IMR-90 (cell line): ENCODE measurements at regions not wholly inside any gene's neighbourhood (a gene's known extent, or its start where the extent isn't known, plus 50 kb on each side); places are given as distances from the start of the nearest gene placed in this dataset.
A peak's percentile ranks its signal among the peaks of the same experiment; 100 is the strongest.

Experiments
- ATAC-seq: fragments of 200-7000 bp; cut with Tn5 transposase; 2 replicates; pipeline ENCODE4 v1.9.1; 2020; ENCODE audit warnings: low read depth, mild to moderate bottlenecking, moderate library complexity
- BruUV-seq: library from RNA; stranded (reverse); fragments of 400-500 nt; replicated peaks from 2 replicates; lab custom pipeline; 2021; lab: Mats Ljungman, UMichigan
- CTCF ChIA-PET: fragments of 300-600 bp; formaldehyde crosslinking; extraction: SDS; loops from one replicate; lab custom pipeline; 2021; ENCODE audit warnings: antibody characterized with exemption; lab: Yijun Ruan, JAX
- POLR2A ChIA-PET: fragments of 300-600 bp; sonication (Branson Sonifier 250); formaldehyde crosslinking; loops from one replicate; lab custom pipeline; 2022; ENCODE audit warnings: antibody characterized with exemption; ENCODE audit not compliant: unreplicated experiment; lab: Charles Lee
- DNase-seq: peaks from one replicate; pipeline ENCODE4 v3.0.0; 2013
- H2AFZ ChIP-seq: replicated peaks from 2 replicates; pipeline ENCODE3; 2013; ENCODE audit warnings: low read length, mild to moderate bottlenecking; ENCODE audit not compliant: poor library complexity
- H2AK5ac ChIP-seq: 2 replicates; pipeline ENCODE4 v1.6.1; 2013; ENCODE audit warnings: low read depth, low read length, inconsistent platforms
- H2AK9ac ChIP-seq: replicated peaks from 2 replicates; pipeline ENCODE3; 2013; ENCODE audit warnings: mild to moderate bottlenecking, low read depth, low read length, moderate library complexity; ENCODE audit not compliant: poor library complexity
- H2BK120ac ChIP-seq: 2 replicates; pipeline ENCODE4 v1.6.1; 2013; ENCODE audit warnings: low read depth, low read length, inconsistent platforms
- H2BK15ac ChIP-seq: 3 replicates; pipeline ENCODE4 v1.6.1; 2013; ENCODE audit warnings: low read depth, low read length, inconsistent platforms
- H2BK20ac ChIP-seq: 2 replicates; pipeline ENCODE4 v1.6.1; 2013; ENCODE audit warnings: low read depth, mild to moderate bottlenecking, inconsistent platforms, low read length, moderate library complexity
- H2BK5ac ChIP-seq: 2 replicates; pipeline ENCODE4 v1.6.1; 2013; ENCODE audit warnings: mild to moderate bottlenecking, low read depth, low read length, inconsistent platforms; ENCODE audit not compliant: poor library complexity, severe bottlenecking
- H3K14ac ChIP-seq: replicated peaks from 2 replicates; pipeline ENCODE4 v1.6.1; 2013; ENCODE audit warnings: low read depth, low read length, inconsistent platforms
- H3K18ac ChIP-seq: 2 replicates; pipeline ENCODE4 v1.6.1; 2013; ENCODE audit warnings: low read depth, low read length, control low read depth
- H3K23ac ChIP-seq: 2 replicates; pipeline ENCODE4 v1.6.1; 2013; ENCODE audit warnings: low read depth, low read length, inconsistent platforms
- H3K27ac ChIP-seq: 2 replicates; pipeline ENCODE4 v1.5.1; 2013; ENCODE audit warnings: mild to moderate bottlenecking, control low read depth, low read length; ENCODE audit not compliant: insufficient read depth
- H3K27me3 ChIP-seq: 2 replicates; pipeline ENCODE4 v1.6.1; 2013; ENCODE audit warnings: low read length; ENCODE audit not compliant: control insufficient read depth, insufficient read depth
- H3K36me3 ChIP-seq: 2 replicates; pipeline ENCODE4 v1.6.1; 2013; ENCODE audit warnings: low read length, mixed read lengths; ENCODE audit not compliant: control insufficient read depth, insufficient read depth
- H3K4ac ChIP-seq: 2 replicates; pipeline ENCODE4 v1.6.1; 2013; ENCODE audit warnings: low read depth, low read length, inconsistent platforms
- H3K4me1 ChIP-seq: 2 replicates; pipeline ENCODE4 v1.6.1; 2013; ENCODE audit warnings: low read length, mixed read lengths; ENCODE audit not compliant: control insufficient read depth, insufficient read depth
- H3K4me2 ChIP-seq: 2 replicates; pipeline ENCODE4 v1.6.1; 2013; ENCODE audit warnings: low read depth, mild to moderate bottlenecking, control low read depth, low read length, moderate library complexity
- H3K4me3 ChIP-seq: 2 replicates; pipeline ENCODE4 v1.5.1; 2013; ENCODE audit warnings: low read depth, mild to moderate bottlenecking, control low read depth, low read length, moderate library complexity; ENCODE audit not compliant: insufficient read depth
- H3K56ac ChIP-seq: 2 replicates; pipeline ENCODE4 v1.6.1; 2013; ENCODE audit warnings: low read length, inconsistent platforms; ENCODE audit not compliant: insufficient read depth; ENCODE audit errors: extremely low read depth
- H3K79me1 ChIP-seq, 2 experiments: 2 replicates each; pipeline ENCODE4 v1.6.1; 2013; ENCODE audit warnings: low read length in 2 of 2, inconsistent platforms in 1 of 2, low read depth in 1 of 2
- H3K9ac ChIP-seq: 2 replicates; pipeline ENCODE4 v1.6.1; 2013; ENCODE audit warnings: low read depth, low read length, control low read depth
- H3K9me1 ChIP-seq: 2 replicates; pipeline ENCODE4 v1.6.1; 2013; ENCODE audit warnings: low read length, inconsistent platforms; ENCODE audit not compliant: insufficient read depth
- H3K9me3 ChIP-seq: 2 replicates; pipeline ENCODE4 v1.6.1; 2013; ENCODE audit warnings: low read length; ENCODE audit not compliant: control insufficient read depth, insufficient read depth
- H4K20me1 ChIP-seq: 2 replicates; pipeline ENCODE4 v1.6.1; 2013; ENCODE audit warnings: low read length, inconsistent platforms; ENCODE audit not compliant: insufficient read depth
- H4K5ac ChIP-seq: 2 replicates; pipeline ENCODE4 v1.6.1; 2013; ENCODE audit warnings: mild to moderate bottlenecking, low read depth, low read length, control low read depth
- H4K8ac ChIP-seq, 2 experiments: 2 replicates each; pipeline ENCODE4 v1.6.1; 2013; ENCODE audit warnings: low read depth in 2 of 2, low read length in 2 of 2, control low read depth in 1 of 2, inconsistent platforms in 1 of 2
- H4K91ac ChIP-seq: 2 replicates; pipeline ENCODE4 v1.6.1; 2013; ENCODE audit warnings: low read depth, low read length, inconsistent platforms; ENCODE audit not compliant: insufficient read depth
- RFX5 ChIP-seq: IDR thresholded peaks from 2 replicates; pipeline ENCODE4 v1.8.0; 2012; ENCODE audit warnings: low read depth, mild to moderate bottlenecking, low read length, moderate library complexity
- WGBS, 2 experiments: methylation state at CpG; one replicate each; pipeline versions ENCODE4 v1.1.5 to v1.1.7; 2013; ENCODE audit warnings: missing lambda C conversion rate in 2 of 2; ENCODE audit not compliant: insufficient read length in 1 of 2; ENCODE audit errors: extremely low coverage in 2 of 2; 5-methylcytosine and 5-hydroxymethylcytosine counted together
- dilution Hi-C: fragments of 300-500 bp; cut with HindIII; formaldehyde crosslinking; loops from one replicate; pipeline ENCODE4 v1.14.3; 2018; ENCODE audit warnings: low sequenced_read_pairs; ENCODE audit not compliant: unreplicated experiment
- in situ Hi-C: fragments of 300-500 bp; cut with MboI; formaldehyde crosslinking; loops from 3 replicates; pipeline ENCODE4 v1.14.3; 2019; ENCODE audit warnings: low sequenced_read_pairs, inconsistent platforms, mixed read lengths
- intact Hi-C: fragments of 100-400 bp; cut with micrococcal nuclease; formaldehyde crosslinking; loops from 2 replicates; pipeline ENCODE4 v1.10.0; 2022

- TF ChIP-seq RFX5, result no peak
- Histone ChIP-seq H3K4ac (no peak overlapping the region), H4K5ac (no peak overlapping the region), H2BK20ac (no peak overlapping the region), H3K27ac (no peak overlapping the region), H3K27me3 (no peaks in the 10 kb centered on the region), H3K18ac (no peak overlapping the region), H3K79me1 (no peaks in the 10 kb centered on the region), H3K23ac (no peak overlapping the region), H4K20me1 (no peaks in the 10 kb centered on the region), H2BK120ac (no peak overlapping the region), H3K4me1 (peaks cover 2% of the 10 kb centered on the region; the same call in 1 of the 2 replicates), H2AK5ac (no peak overlapping the region), H4K91ac (no peak overlapping the region), H4K8ac (no peak overlapping the region), H2BK15ac (no peak overlapping the region), H3K14ac (no peak overlapping the region), H2AK9ac (no peak overlapping the region), H3K9me1 (0 out of 2 replicates have a peak, but pooled peaks cover under 1% of the 10 kb centered on the region), H3K56ac (no peak overlapping the region), H3K36me3 (no peaks in the 10 kb centered on the region), H3K9ac (no peak overlapping the region), H2BK5ac (no peak overlapping the region), H3K9me3 (0 out of 2 replicates have a peak, but pooled peaks cover 3% of the 10 kb centered on the region), H3K4me2 (peak overlapping the region; percentile 45; the same call in 1 of the 2 replicates), H3K4me3 (no peak overlapping the region), H2AFZ (no peak overlapping the region)
- POLR2A ChIA-PET, result no interaction called here
- intact Hi-C loops (no loop called here), dilution Hi-C loops (no loop called here), in situ Hi-C loops (no loop called here)
- ATAC-seq, result peak; percentile 21; the same call in 1 of the 2 replicates
- peak; percentile 12 for DNase-seq
- WGBS, 2 experiments, result 33% methylated on average over 1 of the region's 6 CpGs; no CpG with 5 or more reads in 1 of the 2 experiments
- BruUV-seq, result no TSS peak
- CTCF ChIA-PET, result no interaction called here
Measured at GRCh38 chrX:7286168-7286837, 138.3 kb upstream of the PUDP start.
